Glutamatergic neuron (in vitro differentiated cells): ENCODE measurements at regions not wholly inside any gene's neighbourhood (a gene's known extent, or its start where the extent isn't known, plus 50 kb on each side); places are given as distances from the start of the nearest gene placed in this dataset.

ENCODE experiments used
- DNase-seq: peaks from one replicate; pipeline ENCODE4 v3.0.0; 2022
- H3K27ac Mint-ChIP-seq: one replicate; pipeline ENCODE4 v1.8.0; 2020; ENCODE audit warnings: mild to moderate bottlenecking, mixed read lengths, inconsistent platforms; ENCODE audit not compliant: unreplicated experiment
- H3K27me3 Mint-ChIP-seq: one replicate; pipeline ENCODE4 v1.8.0; 2020; ENCODE audit warnings: mild to moderate bottlenecking, moderate library complexity, mixed read lengths, inconsistent platforms; ENCODE audit not compliant: unreplicated experiment
- H3K36me3 Mint-ChIP-seq: one replicate; pipeline ENCODE4 v1.8.0; 2020; ENCODE audit warnings: mild to moderate bottlenecking, mixed read lengths, inconsistent platforms; ENCODE audit not compliant: unreplicated experiment
- H3K4me1 Mint-ChIP-seq: one replicate; pipeline ENCODE4 v1.8.0; 2020; ENCODE audit warnings: mild to moderate bottlenecking, low read depth, mixed read lengths, inconsistent platforms; ENCODE audit not compliant: unreplicated experiment
- H3K4me3 Mint-ChIP-seq: one replicate; pipeline ENCODE4 v1.8.0; 2020; ENCODE audit warnings: mild to moderate bottlenecking, mixed read lengths, inconsistent platforms; ENCODE audit not compliant: unreplicated experiment
- H3K9me3 Mint-ChIP-seq: one replicate; pipeline ENCODE4 v1.8.0; 2020; ENCODE audit warnings: mild to moderate bottlenecking, moderate library complexity, mixed read lengths, inconsistent platforms; ENCODE audit not compliant: unreplicated experiment
- CTCF ChIP-seq: fragments of 200-600 bp; sonication (generic); IDR thresholded peaks from one replicate; pipeline ENCODE4 v1.5.0; 2021; ENCODE audit not compliant: partially characterized antibody, unreplicated experiment

- no peaks in the 10 kb centered on the region for H3K36me3 Mint-ChIP-seq
- no peaks in the 10 kb centered on the region for H3K27me3 Mint-ChIP-seq
- no peak overlapping the region for H3K27ac Mint-ChIP-seq
- no peaks in the 10 kb centered on the region for H3K9me3 Mint-ChIP-seq
- TF ChIP-seq CTCF: no peak
- H3K4me1 Mint-ChIP-seq: peaks cover 12% of the 10 kb centered on the region
- no peak for DNase-seq
- H3K4me3 Mint-ChIP-seq: no peak overlapping the region
Measured at GRCh38 chr2:21821672-21822227, 698.0 kb downstream of the TDRD15 start.

- Mint-ChIP-seq H3K27me3 (no peaks in the 10 kb centered on the region), H3K4me1 (peaks cover 12% of the 10 kb centered on the region), H3K36me3 (no peaks in the 10 kb centered on the region), H3K27ac (no peak overlapping the region), H3K9me3 (no peaks in the 10 kb centered on the region), H3K4me3 (no peak overlapping the region)
- no peak for TF ChIP-seq CTCF
- no peak for DNase-seq
Measured at GRCh38 chr2:21822505-21822904, 698.7 kb downstream of the TDRD15 start.

GRCh38 chr2:21833767-21834166 lies 710.0 kb downstream of the TDRD15 start:
- no peak overlapping the region for H3K4me3 Mint-ChIP-seq
- H3K9me3 Mint-ChIP-seq: no peaks in the 10 kb centered on the region
- no peaks in the 10 kb centered on the region for H3K27me3 Mint-ChIP-seq
- no peak for DNase-seq
- no peaks in the 10 kb centered on the region for H3K4me1 Mint-ChIP-seq
- H3K27ac Mint-ChIP-seq: no peak overlapping the region
- no peaks in the 10 kb centered on the region for H3K36me3 Mint-ChIP-seq
- no peak for TF ChIP-seq CTCF

- Mint-ChIP-seq H3K4me1 (no peaks in the 10 kb centered on the region), H3K9me3 (no peaks in the 10 kb centered on the region), H3K27ac (no peak overlapping the region), H3K4me3 (no peak overlapping the region), H3K27me3 (no peaks in the 10 kb centered on the region), H3K36me3 (no peaks in the 10 kb centered on the region)
- no peak for TF ChIP-seq CTCF
- no peak for DNase-seq
Measured at GRCh38 chr2:21836261-21836660, 712.5 kb downstream of the TDRD15 start.

- no peaks in the 10 kb centered on the region for H3K4me1 Mint-ChIP-seq
- no peak for DNase-seq
- no peaks in the 10 kb centered on the region for H3K9me3 Mint-ChIP-seq
- H3K36me3 Mint-ChIP-seq: no peaks in the 10 kb centered on the region
- no peak overlapping the region for H3K27ac Mint-ChIP-seq
- TF ChIP-seq CTCF: no peak
- no peak overlapping the region for H3K4me3 Mint-ChIP-seq
- H3K27me3 Mint-ChIP-seq: no peaks in the 10 kb centered on the region
Measured at GRCh38 chr2:21836719-21837118, 713.0 kb downstream of the TDRD15 start.
